ENCODE measurements at regions not wholly inside any gene's neighbourhood (a gene's known extent, or its start where the extent isn't known, plus 50 kb on each side); places are given as distances from the start of the nearest gene placed in this dataset.

GRCh38 chr7:145957160-145957890 lies 159.3 kb upstream of the CNTNAP2 start:
- no peak for TF ChIP-seq POLR2A (IDR thresholded peaks at IDR 0.05)
- TF ChIP-seq CTCF (IDR thresholded peaks at IDR 0.05) = no peak

All from Peyer's patch (tissue), 4 donors.